Stimulated activated CD8-positive, alpha-beta memory T cell treated with anti-CD3 and anti-CD28 coated beads, Interleukin-12 subunit alpha, Interleukin-12 subunit beta, amount 100 ng/mL, for 24 hours (primary cell): ENCODE measurements at regions not wholly inside any gene's neighbourhood (a gene's known extent, or its start where the extent isn't known, plus 50 kb on each side); places are given as distances from the start of the nearest gene placed in this dataset.
"Not testable (repeated sequence)": the region's sequence is repeated elsewhere in the genome, so short reads cannot be mapped to it uniquely, and the experiment has no call there.

Experiments used
- DNase-seq: peaks from one replicate; pipeline ENCODE4 v3.0.0-alpha.2; 2020; ENCODE audit errors: extremely low read depth

DNA sequence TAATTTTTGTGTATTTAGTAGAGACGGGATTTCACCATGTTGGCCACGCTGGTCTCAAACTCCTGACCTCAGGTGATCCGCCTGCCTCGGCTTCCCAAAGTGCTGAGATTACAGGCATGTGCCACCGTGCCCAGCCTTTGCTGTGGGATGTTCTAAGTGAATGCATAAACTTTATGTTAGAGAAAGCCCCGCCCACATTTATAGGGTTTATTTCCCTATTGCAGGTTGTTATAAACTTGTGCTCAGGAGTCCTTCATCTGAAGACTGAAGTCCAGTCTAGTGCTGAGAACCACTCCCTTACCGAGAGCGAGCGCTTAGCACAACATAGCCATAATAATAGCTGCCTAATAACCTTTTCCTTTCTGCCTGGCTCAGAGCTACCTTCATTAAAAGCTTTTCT lies 75.4 kb upstream of the ZNF217 start:
- DNase-seq = no peak

DNA sequence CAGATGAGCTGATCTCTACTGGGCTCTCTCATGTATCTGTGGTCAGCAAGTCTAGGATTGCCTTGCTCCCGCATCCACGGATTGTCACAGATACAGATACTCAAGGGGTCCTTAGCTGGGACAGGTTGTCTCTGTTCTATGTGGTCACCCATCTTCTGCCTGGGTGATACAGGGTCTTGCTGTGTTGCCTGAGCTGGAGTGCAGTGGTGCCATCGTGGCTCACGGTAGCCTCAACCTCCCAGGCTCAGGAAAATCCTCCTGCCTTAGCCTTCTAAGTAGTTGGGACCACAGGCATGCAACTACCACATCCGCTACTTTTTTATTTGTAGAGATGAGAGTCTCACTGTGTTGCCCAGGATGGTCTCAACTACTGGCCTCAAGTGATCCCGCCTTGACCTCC lies 72.5 kb upstream of the ZNF217 start:
- no peak for DNase-seq

DNA sequence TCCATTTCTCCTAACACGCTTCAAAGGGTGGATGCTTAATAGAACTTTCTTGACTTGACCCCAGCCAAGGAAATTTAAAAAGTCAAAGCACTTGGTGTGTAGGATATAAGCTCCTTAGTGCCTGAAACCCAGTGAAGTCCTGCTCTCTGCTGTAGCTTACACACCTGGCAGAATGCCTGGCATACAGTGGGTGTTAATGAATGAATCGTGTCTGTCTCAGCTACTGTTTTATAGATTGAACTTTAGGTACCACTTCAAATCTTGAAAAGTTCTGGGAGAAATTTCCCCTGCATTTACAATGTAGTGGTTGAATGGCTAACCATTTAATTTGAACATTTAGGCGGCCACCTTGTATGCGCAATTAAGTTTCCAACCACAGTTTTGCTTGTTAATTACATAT lies 70.5 kb upstream of the ZNF217 start:
- no peak for DNase-seq

DNA sequence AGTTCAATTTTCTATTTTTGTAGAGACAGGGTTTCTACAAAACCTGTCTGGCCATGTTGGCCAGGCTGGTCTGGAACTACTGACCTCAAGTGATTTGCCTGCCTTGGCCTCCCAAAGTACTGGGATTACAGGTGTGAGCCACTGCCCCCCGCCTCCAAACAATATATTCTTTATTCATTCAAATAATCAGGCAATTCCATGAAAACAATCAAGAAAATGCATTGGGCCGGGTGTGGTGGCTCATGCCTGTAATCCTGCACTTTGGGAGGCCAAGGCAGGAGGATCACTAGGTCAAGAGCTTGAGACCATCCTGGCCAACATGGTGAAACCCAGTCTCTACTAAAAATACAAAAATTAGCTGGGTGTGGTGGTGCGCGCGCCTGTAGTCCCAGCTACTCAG lies 69.9 kb upstream of the ZNF217 start:
- DNase-seq = not testable (repeated sequence)

DNA sequence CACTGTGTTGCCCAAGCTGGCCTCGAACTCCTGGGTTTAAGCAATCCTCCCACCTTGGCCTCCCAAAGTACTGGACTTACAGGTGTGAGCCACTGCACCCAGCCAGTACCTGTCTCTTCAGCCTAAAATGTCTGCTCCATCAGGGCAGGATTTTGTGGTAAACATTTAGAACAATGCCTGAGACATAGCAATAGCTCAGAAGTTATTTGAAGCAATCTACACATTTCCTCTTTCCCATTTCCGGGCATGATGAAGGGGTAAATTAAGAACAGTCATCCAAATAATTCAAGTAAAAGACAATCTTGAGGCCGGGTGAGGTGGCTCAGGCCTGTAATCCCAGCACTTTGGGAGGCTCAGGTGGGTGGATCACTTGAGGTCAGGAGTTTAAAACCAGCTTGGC lies 69.0 kb upstream of the ZNF217 start:
- no peak for DNase-seq

DNA sequence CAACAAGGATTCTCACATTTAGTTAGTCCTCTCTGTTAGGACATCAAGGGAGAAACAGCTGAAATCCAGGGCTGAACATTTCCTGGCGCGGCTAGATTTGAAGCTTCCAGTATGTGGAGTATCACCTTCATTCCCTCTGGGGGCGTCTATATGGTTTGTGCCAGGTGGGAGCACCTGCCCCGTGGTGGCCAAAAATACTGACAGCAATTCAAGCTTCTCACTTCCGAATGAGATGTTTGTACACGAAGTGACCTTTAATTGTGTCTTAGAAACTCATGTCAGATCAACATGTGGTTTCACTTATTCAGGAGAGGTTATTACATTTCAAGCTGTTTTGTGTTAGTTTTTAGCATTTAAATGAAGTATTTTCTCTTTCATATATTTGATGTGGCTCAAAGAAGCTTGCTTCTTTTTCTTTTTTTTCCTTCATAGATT lies 67.3 kb upstream of the ZNF217 start:
- DNase-seq = no peak

DNA sequence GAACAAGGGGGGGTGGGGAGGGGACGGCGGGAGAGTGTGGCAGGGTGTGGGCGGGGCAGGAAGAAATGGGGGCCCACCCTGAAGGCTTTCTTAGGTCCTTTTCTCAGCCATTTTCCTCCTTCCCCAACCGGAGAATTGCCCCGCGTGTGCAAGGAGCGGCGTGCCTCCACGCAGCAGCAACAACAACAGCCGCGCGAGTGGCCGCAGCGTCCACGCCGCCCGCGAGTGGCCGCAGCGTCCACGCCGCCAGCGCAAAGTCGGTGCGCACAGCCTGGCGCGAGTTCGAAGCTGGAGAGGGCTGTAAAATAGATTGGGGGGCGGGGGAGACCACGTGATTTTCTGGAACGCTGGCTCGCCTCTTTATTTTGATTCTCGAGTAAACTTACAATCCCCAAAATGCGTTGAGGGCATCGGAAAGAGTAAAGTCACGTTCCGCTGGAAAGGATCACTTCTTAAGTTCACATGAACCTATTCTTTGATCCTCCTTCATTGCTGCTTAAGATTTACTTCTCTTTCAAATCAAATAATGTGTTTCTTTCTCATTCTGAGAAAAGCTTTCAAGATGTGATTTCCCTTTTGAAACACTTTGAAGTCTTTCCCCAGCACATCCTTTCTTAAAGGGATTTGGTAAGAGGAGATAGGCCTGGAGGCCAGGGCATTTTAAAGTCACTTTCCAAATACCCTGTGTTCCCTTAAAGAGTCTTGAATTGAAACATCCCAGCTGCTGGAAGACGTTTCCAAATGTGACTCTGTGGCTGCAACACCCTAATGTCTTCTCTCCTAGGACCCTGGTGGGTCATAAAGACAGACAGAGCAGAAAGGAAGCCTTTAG lies 66.7 kb upstream of the ZNF217 start:
- DNase-seq = no peak

DNA sequence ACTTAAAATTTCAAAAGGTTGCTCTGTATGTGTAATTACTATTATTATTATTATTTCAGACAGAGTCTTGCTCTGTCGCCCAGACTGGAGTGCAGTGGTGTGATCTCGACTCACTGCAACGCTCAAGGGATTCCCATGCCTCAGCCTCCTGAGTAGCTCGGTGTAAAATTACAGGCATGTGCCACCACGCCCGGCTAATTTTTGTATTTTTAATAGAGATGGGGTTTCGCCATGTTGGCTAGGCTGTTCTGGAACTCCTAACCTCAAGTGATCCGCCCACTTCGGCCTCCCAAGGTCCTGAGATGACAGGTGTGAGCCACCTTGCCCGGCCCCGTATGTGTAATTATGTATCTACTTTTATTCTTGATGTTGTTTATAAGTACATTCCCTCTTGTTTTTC lies 65.3 kb upstream of the ZNF217 start:
- no peak for DNase-seq

DNA sequence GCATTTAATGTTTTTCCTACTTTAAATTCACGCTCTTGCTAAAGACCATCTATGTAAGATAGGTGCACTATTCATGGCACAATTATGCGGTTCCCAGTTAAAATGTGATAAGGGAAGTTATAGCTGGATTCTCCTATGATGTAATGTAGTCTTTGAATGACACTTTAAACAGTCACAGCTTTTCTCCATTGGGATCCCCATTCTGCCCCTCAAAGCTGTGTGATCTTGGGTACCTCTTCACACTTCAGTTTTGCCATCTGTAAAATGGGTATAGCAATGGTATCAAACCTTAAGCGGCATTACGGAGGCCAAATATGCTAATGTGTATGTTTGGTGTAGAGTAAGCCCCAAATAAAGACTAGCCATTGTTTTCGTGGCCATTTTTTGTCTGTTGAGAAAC lies 64.7 kb upstream of the ZNF217 start:
- no peak for DNase-seq

DNA sequence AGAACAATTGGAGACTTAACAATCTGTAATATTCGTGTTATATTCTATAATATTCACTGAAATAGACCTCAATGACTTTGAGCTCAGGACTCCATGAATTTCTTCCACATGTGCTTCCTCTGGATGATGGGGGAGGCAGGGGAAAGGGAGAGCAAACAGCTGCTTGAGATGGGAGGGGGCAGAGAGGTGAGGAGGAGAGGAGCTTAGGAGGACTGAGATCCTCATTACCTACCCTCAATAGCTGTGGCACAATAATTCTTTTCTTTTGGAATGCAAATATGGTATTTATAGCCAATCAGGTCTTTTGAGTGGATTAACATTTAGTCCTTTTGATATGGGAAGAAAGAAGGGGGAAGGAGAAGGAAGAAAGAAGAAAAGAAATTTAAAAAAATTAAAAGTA lies 64.1 kb upstream of the ZNF217 start:
- no peak for DNase-seq

DNA sequence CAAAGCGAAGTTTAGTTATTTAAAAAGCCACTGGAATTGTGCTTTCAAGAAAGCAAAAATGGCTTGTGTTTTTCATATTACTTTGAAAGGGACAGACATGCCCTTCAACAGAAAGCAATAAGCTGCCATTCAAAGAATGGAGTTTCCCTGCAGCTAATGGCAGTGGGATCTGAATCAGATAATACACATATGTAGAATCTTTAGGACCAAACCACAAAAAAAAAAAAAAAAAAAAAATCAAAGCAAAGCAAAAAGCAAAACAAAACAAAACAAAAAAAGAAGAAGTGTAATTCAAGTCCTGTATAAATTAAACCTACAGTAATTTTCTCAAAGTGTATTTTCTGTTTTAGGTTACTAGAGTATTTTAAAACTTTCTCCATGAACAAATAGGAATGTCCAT lies 63.6 kb upstream of the ZNF217 start:
- no peak for DNase-seq

DNA sequence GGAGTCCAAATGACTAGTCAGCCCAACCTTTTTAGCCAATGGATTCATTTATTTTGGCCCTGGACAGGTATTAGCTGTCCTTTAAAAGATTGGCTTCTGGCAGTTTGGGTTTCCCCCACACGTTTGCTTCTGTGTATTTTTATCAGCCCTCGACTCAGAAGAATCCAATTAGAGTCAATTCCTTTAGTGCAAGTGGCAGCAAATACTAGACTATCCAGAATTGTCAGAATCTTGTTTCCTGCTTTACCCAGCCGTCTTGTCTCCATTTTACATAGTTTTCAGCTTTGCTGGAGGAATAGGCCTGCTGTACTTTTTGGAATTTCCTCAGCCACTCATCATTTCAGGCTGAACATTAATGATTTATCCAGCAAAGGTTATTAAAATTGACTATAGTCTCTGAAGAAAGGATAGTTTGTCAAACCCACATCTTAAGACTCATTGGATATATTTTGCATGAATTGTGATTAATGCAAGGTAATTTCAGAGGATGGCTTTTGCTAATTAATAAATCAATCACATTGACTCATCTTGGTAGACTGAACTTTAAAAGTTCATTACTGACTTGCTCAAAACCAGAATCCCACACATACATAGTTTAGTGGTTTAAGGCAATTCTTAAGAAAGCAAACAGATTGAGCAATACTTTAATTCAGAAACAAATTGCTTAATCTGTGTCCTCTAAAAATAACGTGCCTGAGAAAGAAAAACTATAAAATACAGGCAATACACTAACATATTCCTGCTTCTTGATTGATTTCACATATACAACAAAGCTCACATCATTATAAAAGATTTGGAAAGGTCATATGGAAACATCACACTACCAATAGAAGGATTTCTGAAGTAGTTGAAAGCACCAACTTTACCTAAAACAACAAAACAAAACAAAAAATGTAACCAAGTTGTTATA lies 62.9 kb upstream of the ZNF217 start:
- no peak for DNase-seq

DNA sequence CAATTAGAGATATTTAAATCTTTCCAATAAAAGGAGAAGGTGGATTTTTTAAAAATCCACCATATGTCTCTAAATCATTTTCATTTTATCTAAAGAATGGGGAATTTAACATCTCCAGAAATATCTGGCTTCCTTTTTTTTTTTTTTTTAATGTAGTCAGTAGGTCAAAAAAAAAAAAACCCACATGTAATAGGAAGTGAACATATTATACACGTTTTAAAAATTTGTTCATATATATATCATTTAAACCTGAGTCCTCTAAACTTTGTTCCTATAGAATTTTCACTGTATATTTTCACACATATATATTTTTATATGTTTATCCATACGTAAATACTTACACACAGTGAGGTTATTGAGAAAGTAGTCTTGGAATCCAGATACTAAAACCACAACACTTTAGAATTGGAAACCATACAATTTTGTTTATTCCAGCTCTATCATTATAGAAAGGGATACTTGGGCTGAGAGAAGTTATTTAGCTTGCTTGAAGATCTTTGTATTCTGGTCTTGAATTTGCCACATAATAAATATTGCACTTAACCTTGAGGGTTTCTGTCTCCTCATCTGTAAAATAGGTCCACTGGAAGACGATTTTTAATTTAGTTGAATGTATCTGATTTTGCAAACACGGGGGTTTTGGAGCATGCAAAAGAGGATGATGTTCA lies 62.1 kb upstream of the ZNF217 start:
- no peak for DNase-seq

DNA sequence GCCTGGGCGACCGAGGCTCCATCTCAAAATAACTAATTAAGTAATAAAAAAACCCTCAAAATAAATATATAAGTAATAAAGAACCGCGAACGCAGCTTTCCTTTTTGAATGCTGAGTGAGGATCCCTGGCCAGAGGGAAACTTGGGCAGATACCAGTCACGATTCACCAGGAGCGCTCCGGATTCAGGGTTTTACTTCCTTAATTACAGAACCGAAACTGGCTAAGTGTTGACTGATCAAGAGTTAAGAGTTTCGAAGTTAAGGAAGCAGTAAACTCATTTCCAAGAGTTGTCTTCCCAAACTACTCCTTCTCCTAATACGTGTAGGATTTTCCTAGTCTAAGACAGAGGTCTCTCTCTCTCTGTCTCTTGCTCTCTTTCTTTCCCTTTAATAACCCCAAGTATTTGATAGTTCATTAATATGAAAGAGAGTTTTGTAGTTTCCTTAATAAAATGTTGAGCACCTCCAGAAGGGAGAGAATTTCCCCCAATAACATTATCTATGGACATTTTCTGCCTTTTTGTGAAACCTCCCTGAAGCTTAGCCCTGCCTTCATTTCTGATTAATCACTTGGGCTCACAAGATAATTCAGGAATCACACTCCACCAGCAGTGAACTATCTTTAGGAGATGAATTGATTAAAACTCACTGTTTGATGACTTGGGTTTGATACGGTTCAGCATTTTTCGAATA lies 61.4 kb upstream of the ZNF217 start:
- DNase-seq = no peak

DNA sequence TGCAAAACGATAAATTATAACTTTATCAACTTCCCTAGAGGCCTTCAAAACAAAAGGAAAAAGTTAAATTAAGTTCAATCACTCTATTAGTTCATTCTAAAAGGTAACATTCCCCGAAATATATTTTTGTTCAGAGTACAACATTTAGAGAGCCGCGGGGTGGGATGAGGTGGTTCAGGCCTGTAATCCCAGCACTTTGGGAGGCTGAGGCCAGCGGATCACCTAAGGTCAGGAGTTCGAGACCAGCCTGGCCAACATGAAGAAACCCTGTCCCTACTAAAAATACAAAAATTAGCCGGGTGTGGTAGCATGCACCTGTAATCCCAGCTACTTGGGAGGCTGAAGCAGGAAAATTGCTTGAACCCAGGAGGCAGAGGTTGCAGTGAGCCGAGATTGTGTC lies 60.9 kb upstream of the ZNF217 start:
- not testable (repeated sequence) for DNase-seq

DNA sequence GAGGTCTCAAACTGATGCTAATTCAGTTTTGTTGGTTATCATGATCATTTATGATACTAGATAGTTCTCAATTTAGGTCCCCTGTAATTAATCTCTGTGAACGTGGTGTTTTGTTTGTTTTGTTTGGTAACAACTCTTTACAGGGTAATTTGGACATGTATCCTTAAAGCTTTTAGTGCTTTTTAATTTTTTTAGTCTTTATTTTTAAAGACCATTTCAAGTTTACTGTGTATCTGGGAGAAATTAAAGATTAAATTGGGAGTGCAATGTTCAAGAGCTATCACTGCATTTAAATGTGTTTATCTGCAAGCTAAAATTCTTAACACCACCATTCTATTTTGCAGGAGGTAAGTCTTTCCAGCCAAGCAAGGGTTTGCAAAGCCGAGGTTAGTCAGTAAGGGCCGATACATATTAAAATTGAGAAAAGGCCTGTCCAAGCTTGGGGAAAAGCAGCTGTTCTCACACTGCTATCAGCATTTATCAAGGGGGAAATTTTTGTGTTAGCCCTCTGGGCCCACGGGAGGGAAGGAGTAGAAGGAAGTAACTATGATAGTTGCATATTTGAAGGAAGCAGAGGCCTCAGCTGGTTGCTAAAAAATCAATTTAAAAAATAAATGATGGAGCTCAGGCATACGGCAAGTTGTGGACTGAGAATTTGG lies 59.3 kb upstream of the ZNF217 start:
- DNase-seq = no peak

DNA sequence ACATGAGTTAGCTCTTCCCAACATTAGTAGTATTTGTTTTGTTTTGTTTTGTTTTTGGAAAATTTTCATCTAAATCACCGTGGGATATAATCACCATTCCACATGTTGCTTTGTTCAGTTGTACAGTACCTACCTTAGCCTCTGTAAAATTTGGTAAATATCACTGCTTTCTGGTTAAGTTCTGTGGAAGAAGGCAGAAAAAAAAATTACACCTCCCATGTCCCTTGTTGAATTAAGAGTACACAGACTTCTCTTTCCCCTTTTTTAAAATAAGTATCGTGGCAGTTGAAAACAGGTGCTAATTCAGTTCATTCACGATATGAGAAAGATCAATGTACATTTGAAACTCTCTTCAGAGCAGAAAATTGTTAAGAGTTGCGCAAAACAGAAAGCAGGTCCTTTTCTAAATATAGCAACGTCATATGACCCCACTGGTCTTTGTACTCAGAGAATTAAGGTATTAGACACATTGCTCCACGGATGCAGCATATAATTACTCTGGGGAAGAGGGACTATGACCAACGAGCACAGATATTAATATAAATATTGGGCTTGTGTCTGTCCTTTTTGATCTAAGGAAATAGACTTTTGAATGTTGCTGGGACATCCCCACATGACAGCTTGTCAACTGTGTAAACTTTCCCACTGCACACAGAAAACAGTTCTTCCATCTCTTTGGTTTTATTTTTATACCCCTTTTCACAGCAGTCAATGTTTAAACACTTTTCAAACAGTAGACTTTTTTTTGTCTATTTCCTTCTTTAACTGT lies 58.6 kb upstream of the ZNF217 start:
- no peak for DNase-seq

DNA sequence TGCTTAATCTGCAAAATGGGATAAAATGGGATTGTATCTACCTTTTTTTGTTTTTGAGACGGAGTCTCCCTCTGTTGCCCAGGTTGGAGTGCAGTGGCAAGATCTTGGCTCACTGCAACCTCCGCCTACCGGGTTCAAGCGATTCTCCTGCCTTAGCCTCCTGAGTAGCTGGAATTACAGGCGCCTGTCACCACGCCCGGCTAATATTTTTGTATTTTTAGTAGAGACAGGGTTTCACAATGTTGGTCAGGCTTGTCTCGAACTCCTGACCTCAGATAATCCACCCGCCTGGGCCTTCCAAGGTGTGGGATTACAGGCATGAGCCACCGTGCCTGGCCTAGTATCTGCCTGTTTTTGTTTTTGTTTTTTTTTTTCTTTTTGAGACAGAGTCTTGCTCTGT lies 55.9 kb upstream of the ZNF217 start:
- DNase-seq = not testable (repeated sequence)

DNA sequence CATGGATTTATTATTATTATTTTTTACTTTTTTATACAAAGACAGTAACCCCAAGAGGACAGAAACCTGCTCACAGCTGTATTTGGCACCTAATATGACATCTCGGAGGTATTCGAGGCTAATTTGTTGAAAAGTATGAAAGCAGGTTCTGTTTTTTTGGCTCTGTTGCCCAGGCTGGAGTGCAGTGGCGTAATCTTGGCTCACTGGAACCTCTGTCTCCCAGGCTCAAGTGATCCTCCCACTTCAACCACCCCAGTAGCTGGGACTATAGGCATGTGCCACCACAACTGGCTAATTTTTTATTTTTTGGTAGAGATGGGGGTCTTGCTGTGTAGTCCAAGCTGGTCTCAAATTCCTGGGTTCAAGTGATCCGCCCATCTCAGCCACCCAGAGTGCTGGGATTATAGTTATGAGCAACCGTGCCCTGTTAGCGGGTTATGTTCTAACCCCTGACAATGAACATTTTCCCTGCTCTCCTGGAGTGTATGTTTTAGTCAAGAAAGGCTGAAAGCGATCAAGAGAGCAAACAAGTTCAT lies 53.7 kb upstream of the ZNF217 start:
- DNase-seq = no peak

DNA sequence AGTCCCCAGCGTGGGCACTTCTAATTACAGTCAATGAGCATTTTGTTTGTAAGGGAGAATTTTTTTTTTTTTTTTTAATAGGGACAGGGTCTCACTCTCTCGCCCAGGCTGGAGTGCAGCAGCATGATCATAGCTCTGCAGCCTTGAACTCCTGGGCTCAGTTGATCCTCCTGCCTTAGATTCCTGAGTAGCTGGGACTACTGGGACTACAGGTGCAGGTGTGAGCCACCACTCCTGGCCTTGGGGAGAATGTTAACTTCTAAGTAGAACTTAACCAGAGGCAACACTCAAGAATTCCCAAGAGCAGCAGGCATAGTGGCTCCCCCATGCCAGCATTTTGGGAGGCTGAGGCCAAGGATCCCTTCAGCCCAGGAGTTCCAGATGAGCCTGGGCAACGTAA lies 52.9 kb upstream of the ZNF217 start:
- DNase-seq = no peak
